ENCODE measurements at regions not wholly inside any gene's neighbourhood (a gene's known extent, or its start where the extent isn't known, plus 50 kb on each side); places are given as distances from the start of the nearest gene placed in this dataset.

- no peak for TF ChIP-seq CTCF (conservative IDR thresholded peaks at IDR 0.05; ENCODE audit: low read length)
- TF ChIP-seq EZH2phosphoT487 (IDR thresholded peaks at IDR 0.05; ENCODE audit: borderline replicate concordance): no peak
Measured at GRCh38 chr5:71914281-71914680, 193.0 kb upstream of the MAP1B start.

All from Loucy (cell line).